Astrocyte (in vitro differentiated cells and primary cell): ENCODE measurements at regions not wholly inside any gene's neighbourhood (a gene's known extent, or its start where the extent isn't known, plus 50 kb on each side); places are given as distances from the start of the nearest gene placed in this dataset.
"Not testable (repeated sequence)": the region's sequence is repeated elsewhere in the genome, so short reads cannot be mapped to it uniquely, and the experiment has no call there.

Source experiments
- DNase-seq: peaks from one replicate; pipeline ENCODE4 v3.0.0-alpha.2; 2010; ENCODE audit warnings: low read depth
- FAIRE-seq: peaks from 2 replicates; lab custom pipeline; 2011; peaks lifted over from hg19 to GRCh38; lab: Jason Lieb, UNC
- H2AFZ ChIP-seq: 2 replicates; pipeline ENCODE4 v1.6.0; 2012; ENCODE audit warnings: low read depth, low read length, inconsistent platforms
- H3K27ac ChIP-seq: 2 replicates; pipeline ENCODE4 v1.5.1; 2011; ENCODE audit warnings: low read depth, low read length, inconsistent platforms
- H3K27me3 ChIP-seq: 2 replicates; pipeline ENCODE4 v1.6.0; 2011; ENCODE audit warnings: low read length, inconsistent platforms; ENCODE audit not compliant: insufficient read depth
- H3K36me3 ChIP-seq: 2 replicates; pipeline ENCODE4 v1.5.1; 2011; ENCODE audit warnings: low read length, inconsistent platforms; ENCODE audit not compliant: insufficient read depth
- H3K4me1 ChIP-seq: 2 replicates; pipeline ENCODE4 v1.5.1; 2011; ENCODE audit warnings: low read length, inconsistent platforms; ENCODE audit not compliant: insufficient read depth
- H3K4me2 ChIP-seq: 2 replicates; pipeline ENCODE4 v1.6.0; 2012; ENCODE audit warnings: low read length, inconsistent platforms
- H3K4me3 ChIP-seq: 2 replicates; pipeline ENCODE4 v1.5.1; 2011; ENCODE audit warnings: low read depth, mild to moderate bottlenecking, low read length, inconsistent platforms; ENCODE audit not compliant: insufficient read depth
- H3K79me2 ChIP-seq: 2 replicates; pipeline ENCODE4 v1.6.0; 2012; ENCODE audit warnings: mild to moderate bottlenecking, low read length, inconsistent platforms; ENCODE audit not compliant: insufficient read depth
- H3K9ac ChIP-seq: 2 replicates; pipeline ENCODE4 v1.6.0; 2012; ENCODE audit warnings: mild to moderate bottlenecking, low read length, inconsistent platforms
- H3K9me3 ChIP-seq: 2 replicates; pipeline ENCODE4 v1.5.1; 2012; ENCODE audit warnings: low read depth, mild to moderate bottlenecking, low read length, inconsistent platforms; ENCODE audit not compliant: insufficient read depth
- H4K20me1 ChIP-seq: 2 replicates; pipeline ENCODE4 v1.6.0; 2012; ENCODE audit warnings: low read length, inconsistent platforms; ENCODE audit not compliant: insufficient read depth
- H3K27ac Mint-ChIP-seq: one replicate; pipeline ENCODE4 v1.8.0; 2021; ENCODE audit warnings: mild to moderate bottlenecking, mixed read lengths; ENCODE audit not compliant: unreplicated experiment
- H3K27me3 Mint-ChIP-seq: one replicate; pipeline ENCODE4 v1.8.0; 2021; ENCODE audit warnings: low read depth, mixed read lengths; ENCODE audit not compliant: unreplicated experiment
- H3K36me3 Mint-ChIP-seq: one replicate; pipeline ENCODE4 v1.8.0; 2021; ENCODE audit warnings: low read depth, mixed read lengths; ENCODE audit not compliant: unreplicated experiment
- H3K4me1 Mint-ChIP-seq: one replicate; pipeline ENCODE4 v1.8.0; 2021; ENCODE audit warnings: low read depth, mixed read lengths; ENCODE audit not compliant: unreplicated experiment
- H3K4me3 Mint-ChIP-seq: one replicate; pipeline ENCODE4 v1.8.0; 2021; ENCODE audit warnings: mild to moderate bottlenecking, moderate library complexity, mixed read lengths; ENCODE audit not compliant: unreplicated experiment
- H3K9me3 Mint-ChIP-seq: one replicate; pipeline ENCODE4 v1.8.0; 2021; ENCODE audit warnings: mild to moderate bottlenecking, mixed read lengths; ENCODE audit not compliant: unreplicated experiment
- CTCF ChIP-seq: IDR thresholded peaks from 2 replicates; pipeline ENCODE4 v1.5.1; 2011; ENCODE audit warnings: low read depth, mild to moderate bottlenecking, inconsistent platforms, low read length, moderate library complexity; ENCODE audit not compliant: insufficient read depth
- EZH2 ChIP-seq: IDR thresholded peaks from 2 replicates; pipeline ENCODE4 v1.6.1; 2012; ENCODE audit warnings: mild to moderate bottlenecking, low read length, inconsistent platforms; ENCODE audit not compliant: insufficient read depth

DNA sequence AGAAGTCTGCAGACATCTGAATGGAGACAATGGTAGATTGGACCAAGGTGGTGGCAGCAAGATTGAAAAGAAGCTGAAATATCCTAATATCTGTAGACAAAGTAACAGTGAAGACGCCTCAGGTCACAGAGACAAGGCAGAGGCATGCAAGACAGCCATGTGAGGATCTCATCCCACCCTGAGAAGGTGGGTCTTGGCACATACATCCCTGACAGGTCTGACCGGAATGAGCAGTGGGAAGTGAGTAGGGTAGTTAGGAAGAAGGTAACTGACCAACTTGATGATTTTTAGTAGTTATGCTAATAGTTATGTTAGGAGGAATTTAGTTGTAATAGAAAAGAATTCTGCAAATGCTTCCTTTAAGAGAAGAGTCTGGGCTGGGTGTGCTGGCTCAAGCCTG lies 229.6 kb downstream of the NDUFS4 start:
- Histone ChIP-seq H3K36me3 (no peaks in the 10 kb centered on the region), H4K20me1 (no peaks in the 10 kb centered on the region), H3K4me3 (no peak overlapping the region), H3K79me2 (no peaks in the 10 kb centered on the region), H2AFZ (no peak overlapping the region), H3K4me1 (no peaks in the 10 kb centered on the region), H3K9me3 (no peaks in the 10 kb centered on the region), H3K4me2 (no peak overlapping the region), H3K27me3 (no peaks in the 10 kb centered on the region), H3K27ac (no peak overlapping the region), H3K9ac (no peak overlapping the region)
- DNase-seq: no peak
- Mint-ChIP-seq H3K27ac (no peak overlapping the region), H3K36me3 (no peaks in the 10 kb centered on the region), H3K9me3 (peaks cover 15% of the 10 kb centered on the region), H3K4me3 (no peak overlapping the region), H3K27me3 (peaks cover 3% of the 10 kb centered on the region), H3K4me1 (no peaks in the 10 kb centered on the region)
- no peak for FAIRE-seq
- TF ChIP-seq EZH2 (no peak), CTCF (no peak)

GRCh38 chr5:53792338-53792737 lies 231.9 kb downstream of the NDUFS4 start:
- no peaks in the 10 kb centered on the region for H3K4me1 Mint-ChIP-seq
- H3K4me2 ChIP-seq: no peak overlapping the region
- H3K36me3 Mint-ChIP-seq: no peaks in the 10 kb centered on the region
- peaks cover 5% of the 10 kb centered on the region for H3K27me3 Mint-ChIP-seq
- FAIRE-seq (no peak), DNase-seq (no peak)
- no peaks in the 10 kb centered on the region for H4K20me1 ChIP-seq
- H3K27ac Mint-ChIP-seq: no peak overlapping the region
- H3K27ac ChIP-seq: no peak overlapping the region
- H3K9ac ChIP-seq: no peak overlapping the region
- H3K4me3 ChIP-seq: no peak overlapping the region
- no peaks in the 10 kb centered on the region for H3K36me3 ChIP-seq
- H3K4me1 ChIP-seq: no peaks in the 10 kb centered on the region
- H3K9me3 Mint-ChIP-seq: peaks cover 10% of the 10 kb centered on the region
- no peak for TF ChIP-seq CTCF
- no peak overlapping the region for H2AFZ ChIP-seq
- H3K79me2 ChIP-seq: no peaks in the 10 kb centered on the region
- no peaks in the 10 kb centered on the region for H3K27me3 ChIP-seq
- H3K4me3 Mint-ChIP-seq: no peak overlapping the region
- H3K9me3 ChIP-seq: no peaks in the 10 kb centered on the region

- peaks cover 14% of the 10 kb centered on the region for H3K9me3 Mint-ChIP-seq
- FAIRE-seq, H3K27ac ChIP-seq, H3K27me3 Mint-ChIP-seq, H3K27ac Mint-ChIP-seq, H3K4me1 Mint-ChIP-seq, H3K4me1 ChIP-seq, H3K36me3 Mint-ChIP-seq, H3K36me3 ChIP-seq, H3K4me2 ChIP-seq, H3K4me3 ChIP-seq, DNase-seq, H2AFZ ChIP-seq, H4K20me1 ChIP-seq, H3K9me3 ChIP-seq, H3K79me2 ChIP-seq, H3K9ac ChIP-seq, H3K4me3 Mint-ChIP-seq, H3K27me3 ChIP-seq: not testable (repeated sequence)
These were observed 239.2 kb downstream of the NDUFS4 start for GRCh38 chr5:53799644-53800043.

- not testable (repeated sequence) for H3K36me3 Mint-ChIP-seq, H3K36me3 ChIP-seq, H3K4me3 ChIP-seq, H3K4me1 Mint-ChIP-seq, H3K27ac Mint-ChIP-seq, H3K4me1 ChIP-seq, H3K4me2 ChIP-seq, H2AFZ ChIP-seq, H3K79me2 ChIP-seq, H3K27me3 ChIP-seq, H3K4me3 Mint-ChIP-seq, H3K9ac ChIP-seq, H4K20me1 ChIP-seq, FAIRE-seq, DNase-seq, H3K9me3 Mint-ChIP-seq, H3K9me3 ChIP-seq, H3K27ac ChIP-seq, H3K27me3 Mint-ChIP-seq
These were observed 248.0 kb downstream of the NDUFS4 start for GRCh38 chr5:53808392-53808791.
